ENCODE measurements at regions not wholly inside any gene's neighbourhood (a gene's known extent, or its start where the extent isn't known, plus 50 kb on each side); places are given as distances from the start of the nearest gene placed in this dataset.
"Not testable (repeated sequence)": the region's sequence is repeated elsewhere in the genome, so short reads cannot be mapped to it uniquely, and the experiment has no call there.

GRCh38 chr2:4049463-4049862 is 346.1 kb downstream of the DCDC2C start:
- no peak for DNase-seq

- no peak for DNase-seq
Observed at GRCh38 chr2:4053769-4054493, 350.6 kb downstream of the DCDC2C start.

DNA sequence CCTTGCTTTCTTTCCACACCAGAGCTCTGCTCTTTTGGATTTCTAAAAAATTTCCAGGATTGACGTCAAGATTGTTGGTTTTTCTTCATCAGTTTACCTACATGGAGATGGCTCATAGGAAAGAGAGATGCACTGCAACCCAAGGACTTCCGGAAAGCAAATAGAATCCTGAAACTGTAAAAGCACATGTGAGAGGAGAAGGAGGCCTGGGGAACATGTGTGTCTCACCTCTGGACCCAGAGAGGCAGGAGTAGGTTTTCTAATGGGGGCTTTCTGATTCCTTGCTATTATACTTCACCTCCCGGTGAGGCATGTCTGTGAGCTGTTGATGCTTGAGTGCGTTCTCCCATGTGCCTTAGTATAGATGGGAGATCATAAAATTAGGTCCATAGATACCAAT is 362.8 kb downstream of the DCDC2C start:
- no peak for DNase-seq

DNA sequence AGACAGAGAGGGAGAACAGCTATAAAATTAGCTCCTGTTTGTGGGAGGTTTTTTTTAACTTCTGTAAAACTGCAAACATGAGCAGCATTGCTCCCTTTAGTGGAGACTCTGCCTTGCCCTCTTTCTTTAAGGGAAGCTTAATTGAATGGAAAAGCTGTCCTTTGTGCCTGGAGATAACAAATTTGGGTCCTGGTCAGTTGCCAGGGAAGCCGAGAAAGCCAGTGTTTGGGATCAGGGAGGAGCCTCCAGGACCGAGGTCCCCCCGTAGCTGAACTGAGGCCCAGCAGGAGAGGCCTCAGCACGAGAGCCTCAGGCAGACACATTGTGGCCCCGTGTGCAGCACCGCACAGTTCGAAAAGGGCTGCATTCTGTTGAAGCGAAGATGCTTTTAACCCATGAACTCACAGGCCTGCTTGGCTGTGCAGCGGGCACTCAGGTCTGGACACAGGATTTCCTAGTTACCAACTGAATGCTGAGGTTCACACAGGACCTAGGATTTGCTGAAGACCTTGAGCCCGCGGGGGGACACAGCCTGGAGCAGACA is 369.7 kb downstream of the DCDC2C start:
- DNase-seq = no peak

- DNase-seq = no peak
Observed at GRCh38 chr2:4077017-4077416, 373.6 kb downstream of the DCDC2C start.

DNA sequence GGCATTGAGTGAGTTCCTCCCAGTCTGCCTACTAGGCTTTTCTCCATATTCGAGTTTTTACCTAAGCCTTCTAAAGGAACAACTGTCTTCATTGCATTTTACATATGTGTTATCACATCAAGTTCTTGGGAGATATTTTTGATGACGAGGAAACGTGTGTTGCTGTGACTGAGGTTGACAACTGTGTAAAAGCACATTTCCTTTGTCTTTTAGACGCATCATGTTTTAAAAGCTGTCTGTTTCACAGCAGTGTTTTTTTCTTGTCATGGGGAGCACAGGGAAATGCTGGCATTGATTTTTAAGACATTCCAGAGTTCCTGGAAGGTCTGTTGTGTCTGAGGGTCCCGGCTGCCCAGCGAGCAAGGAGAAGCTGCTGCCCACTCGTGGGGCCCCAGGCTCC is 381.8 kb downstream of the DCDC2C start:
- no peak for DNase-seq

GRCh38 chr2:4090668-4091630 is 387.6 kb downstream of the DCDC2C start:
- no peak for DNase-seq

DNA sequence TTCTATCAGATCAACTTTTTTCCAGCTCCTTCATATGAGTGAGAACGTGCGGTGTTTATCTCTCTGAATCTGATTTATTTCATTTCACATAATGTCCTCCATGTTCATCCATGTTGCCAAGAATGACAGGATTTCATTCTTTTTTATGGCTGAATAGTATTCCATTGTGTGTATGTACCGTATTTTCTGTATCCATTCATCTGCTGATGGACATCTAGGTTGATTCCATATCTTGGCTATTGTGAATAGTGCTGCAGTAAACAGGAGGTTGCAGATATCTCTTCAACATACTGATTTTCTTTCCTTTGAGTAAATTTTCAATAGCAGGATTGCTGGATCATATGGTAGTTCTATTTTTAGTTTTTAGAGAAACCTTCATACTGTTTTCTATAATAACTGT is 388.5 kb downstream of the DCDC2C start:
- no peak for DNase-seq

GRCh38 chr2:4094743-4095142 is 391.4 kb downstream of the DCDC2C start:
- DNase-seq = no peak

GRCh38 chr2:4096978-4097766 is 393.8 kb downstream of the DCDC2C start:
- no peak for DNase-seq

DNA sequence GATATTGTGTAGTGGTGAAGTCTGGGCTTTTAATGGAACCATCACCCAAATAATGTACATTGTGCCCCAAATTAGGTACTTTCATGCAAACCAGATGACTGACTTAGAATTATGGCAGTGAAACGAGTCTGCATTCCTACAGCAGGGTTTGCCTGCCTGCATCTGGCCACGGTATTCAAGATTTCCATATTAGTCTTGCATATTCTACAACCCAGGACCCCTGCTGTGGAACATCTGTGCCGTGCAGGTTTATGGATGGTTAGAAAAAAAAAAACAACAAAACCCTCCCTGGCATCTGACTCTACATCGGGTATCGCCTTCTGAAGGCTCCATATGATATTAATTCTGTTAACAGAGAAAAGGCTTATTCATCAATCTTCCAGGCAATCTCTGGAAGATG is 394.8 kb downstream of the DCDC2C start:
- no peak for DNase-seq

GRCh38 chr2:4101936-4102335 is 398.6 kb downstream of the DCDC2C start:
- no peak for DNase-seq

DNA sequence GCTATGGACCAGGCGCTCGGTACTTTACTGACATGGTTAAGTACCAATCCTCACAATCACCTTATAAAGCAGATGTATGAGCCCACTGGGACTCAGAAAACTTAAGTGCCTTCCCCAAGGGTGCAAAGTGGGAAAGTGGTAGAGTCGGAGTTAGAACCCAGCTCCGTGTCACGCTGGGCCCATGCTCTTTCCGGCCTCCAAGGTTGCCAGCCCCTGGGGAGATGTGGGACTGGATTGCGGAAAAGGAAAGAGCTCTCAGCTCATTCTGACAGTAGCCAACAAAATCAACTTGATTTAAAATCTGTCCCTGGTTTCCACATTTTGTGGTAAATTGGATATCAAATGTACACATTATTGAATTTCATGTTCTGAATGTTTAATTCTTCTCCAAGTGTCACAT is 403.8 kb downstream of the DCDC2C start:
- DNase-seq = no peak

- DNase-seq = no peak
Observed at GRCh38 chr2:4110273-4110672, 406.9 kb downstream of the DCDC2C start.

GRCh38 chr2:4115435-4115834 is 412.1 kb downstream of the DCDC2C start:
- DNase-seq = not testable (repeated sequence)

GRCh38 chr2:4122726-4123125 is 419.4 kb downstream of the DCDC2C start:
- DNase-seq = no peak

GRCh38 chr2:4130651-4131050 is 427.3 kb downstream of the DCDC2C start:
- DNase-seq = no peak

- no peak for DNase-seq
Observed at GRCh38 chr2:4134551-4135550, 431.5 kb downstream of the DCDC2C start.

DNA sequence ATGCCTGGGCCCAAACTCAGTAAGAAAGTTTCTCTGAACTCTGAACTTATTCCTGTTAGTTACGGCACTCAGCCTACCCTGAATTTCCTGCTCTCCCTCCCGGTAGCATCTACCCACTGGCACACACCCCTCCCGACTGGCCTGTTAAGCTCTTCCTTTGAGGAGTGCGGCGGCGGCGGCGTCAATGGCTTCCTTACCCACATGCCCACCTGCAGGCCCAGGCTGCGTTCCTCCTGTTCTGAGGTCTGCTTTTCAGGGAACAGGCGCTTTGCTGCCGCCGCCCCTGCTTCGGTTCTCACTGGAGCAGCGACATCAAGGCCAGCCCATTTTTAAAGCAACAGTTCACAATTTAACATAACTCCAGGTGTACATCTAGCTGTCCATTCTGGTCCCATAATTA is 432.4 kb downstream of the DCDC2C start:
- DNase-seq = no peak

- DNase-seq = no peak
Observed at GRCh38 chr2:4139316-4139715, 435.9 kb downstream of the DCDC2C start.

GRCh38 chr2:4139731-4140130 is 436.4 kb downstream of the DCDC2C start:
- DNase-seq = no peak

Data from activated effector memory CD4-positive, alpha-beta T cell treated with anti-CD3 and anti-CD28 coated beads, Interleukin-2, amount 50 U/mL, for 16 hours (primary cell).